SK-N-SH treated with all-trans-retinoic acid at 6 μM for 48 hours (cell line): ENCODE measurements at regions not wholly inside any gene's neighbourhood (a gene's known extent, or its start where the extent isn't known, plus 50 kb on each side); places are given as distances from the start of the nearest gene placed in this dataset.
"Not testable (repeated sequence)": the region's sequence is repeated elsewhere in the genome, so short reads cannot be mapped to it uniquely, and the experiment has no call there.

Experiments used
- ATAC-seq: fragments of 200-7000 bp; cut with Tn5 transposase; 3 replicates; pipeline ENCODE4 v1.9.1; 2020; ENCODE audit warnings: mild to moderate bottlenecking, moderate library complexity
- ARNTL ChIP-seq: fragments of 450-650 bp; formaldehyde crosslinking; IDR thresholded peaks from 2 replicates; pipeline ENCODE4 v1.5.0; 2020; ENCODE audit warnings: low read depth, mild to moderate bottlenecking, moderate library complexity, borderline replicate concordance
- BACH2 ChIP-seq: fragments of 250-450 bp; sonication (Bioruptor Pico); IDR thresholded peaks from 2 replicates; pipeline ENCODE4 v1.9.0; 2021; ENCODE audit warnings: mild to moderate bottlenecking, borderline replicate concordance
- CSDC2 ChIP-seq: fragments of 250-450 bp; sonication (Bioruptor Pico); IDR thresholded peaks from 2 replicates; pipeline ENCODE4 v1.5.0; 2020; ENCODE audit warnings: mild to moderate bottlenecking, moderate library complexity
- ESRRG ChIP-seq: fragments of 250-450 bp; sonication (Bioruptor Pico); IDR thresholded peaks from 2 replicates; pipeline ENCODE4 v1.6.1; 2021; ENCODE audit warnings: mild to moderate bottlenecking
- GLIS3 ChIP-seq: fragments of 250-450 bp; sonication (Bioruptor Pico); IDR thresholded peaks from 2 replicates; pipeline ENCODE4 v1.5.0; 2020; ENCODE audit warnings: mild to moderate bottlenecking, moderate library complexity
- ISL1 ChIP-seq: fragments of 250-450 bp; sonication (Bioruptor Pico); IDR thresholded peaks from 2 replicates; pipeline ENCODE4 v2.1.2; 2022; ENCODE audit warnings: mild to moderate bottlenecking, moderate library complexity
- PPARA ChIP-seq: fragments of 250-450 bp; sonication (Bioruptor Pico); IDR thresholded peaks from 2 replicates; pipeline ENCODE4 v1.5.0; 2020; ENCODE audit warnings: mild to moderate bottlenecking, borderline replicate concordance
- RARB ChIP-seq: fragments of 250-450 bp; sonication (Bioruptor Pico); IDR thresholded peaks from 2 replicates; pipeline ENCODE4 v1.8.0; 2021; ENCODE audit warnings: mild to moderate bottlenecking, moderate library complexity
- SNAI2 ChIP-seq: fragments of 250-450 bp; sonication (Bioruptor Pico); IDR thresholded peaks from 2 replicates; pipeline ENCODE4 v1.5.0; 2020; ENCODE audit warnings: mild to moderate bottlenecking, moderate library complexity
- TCF4 ChIP-seq: fragments of 250-450 bp; sonication (Bioruptor Pico); IDR thresholded peaks from 2 replicates; pipeline ENCODE4 v1.8.0; 2021; ENCODE audit warnings: mild to moderate bottlenecking, moderate library complexity, borderline replicate concordance
- TOX ChIP-seq: fragments of 250-450 bp; sonication (Bioruptor Pico); IDR thresholded peaks from 2 replicates; pipeline ENCODE4 v1.8.0; 2021; ENCODE audit warnings: mild to moderate bottlenecking, moderate library complexity, borderline replicate concordance
- ZC3H10 ChIP-seq: fragments of 250-450 bp; sonication (Bioruptor Pico); IDR thresholded peaks from 2 replicates; pipeline ENCODE4 v1.5.1; 2021; ENCODE audit warnings: mild to moderate bottlenecking, moderate library complexity
- ZFP3 ChIP-seq: fragments of 250-450 bp; sonication (Bioruptor Pico); IDR thresholded peaks from 2 replicates; pipeline ENCODE4 v1.5.0; 2020; ENCODE audit warnings: mild to moderate bottlenecking, moderate library complexity
- ZFP30 ChIP-seq: fragments of 450-650 bp; formaldehyde crosslinking; IDR thresholded peaks from 2 replicates; pipeline ENCODE4 v1.5.0; 2022; ENCODE audit warnings: mild to moderate bottlenecking, moderate library complexity
- ZNF565 ChIP-seq: fragments of 450-650 bp; formaldehyde crosslinking; conservative IDR thresholded peaks from 2 replicates; pipeline ENCODE4 v1.5.0; 2020; ENCODE audit warnings: low read depth, mild to moderate bottlenecking, moderate library complexity
- ZNF70 ChIP-seq: fragments of 450-650 bp; formaldehyde crosslinking; IDR thresholded peaks from 2 replicates; pipeline ENCODE4 v1.5.0; 2020; ENCODE audit warnings: mild to moderate bottlenecking, moderate library complexity
- ZNF8 ChIP-seq: fragments of 450-650 bp; formaldehyde crosslinking; IDR thresholded peaks from 2 replicates; pipeline ENCODE4 v1.5.0; 2020; ENCODE audit warnings: mild to moderate bottlenecking, moderate library complexity
- TF ChIP-seq, protein P1 (sequence below): fragments of 250-450 bp; sonication (Bioruptor Pico); IDR thresholded peaks from 2 replicates; pipeline ENCODE4 v1.5.0; 2020; ENCODE audit warnings: mild to moderate bottlenecking, moderate library complexity
- TF ChIP-seq, protein P2 (sequence below): fragments of 250-450 bp; sonication (Bioruptor Pico); IDR thresholded peaks from 2 replicates; pipeline ENCODE4 v1.5.1; 2021; ENCODE audit warnings: mild to moderate bottlenecking, moderate library complexity
- TF ChIP-seq, protein P3 (sequence below): fragments of 250-450 bp; sonication (Bioruptor Pico); IDR thresholded peaks from 2 replicates; pipeline ENCODE4 v1.8.0; 2020; ENCODE audit warnings: mild to moderate bottlenecking, moderate library complexity, borderline replicate concordance

DNA sequence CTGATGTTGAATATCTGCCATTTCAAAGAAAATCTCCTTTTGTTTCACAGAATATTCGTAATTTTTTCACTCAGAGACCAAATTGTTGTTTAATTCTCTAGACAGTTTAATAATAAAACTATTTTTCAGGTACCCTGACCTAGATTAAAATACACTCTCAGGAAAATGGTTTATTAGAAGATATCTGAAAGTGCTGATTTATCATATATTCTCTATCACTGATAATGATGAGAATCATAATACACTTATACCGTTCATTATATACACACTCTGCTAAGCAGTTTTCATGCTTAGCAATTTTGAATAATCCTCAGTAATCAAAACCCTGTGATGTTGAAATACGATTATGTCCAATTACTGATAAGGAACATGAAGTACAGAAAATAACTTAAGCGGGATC, 772.9 kb upstream of the CRIM1 start:
- ATAC-seq = no peak
- TF ChIP-seq CSDC2 (CRISPR knock-in tag) = no peak
- TF ChIP-seq SNAI2 = no peak
- no peak for TF ChIP-seq TOX (CRISPR knock-in tag)
- TF ChIP-seq, protein P1, sequence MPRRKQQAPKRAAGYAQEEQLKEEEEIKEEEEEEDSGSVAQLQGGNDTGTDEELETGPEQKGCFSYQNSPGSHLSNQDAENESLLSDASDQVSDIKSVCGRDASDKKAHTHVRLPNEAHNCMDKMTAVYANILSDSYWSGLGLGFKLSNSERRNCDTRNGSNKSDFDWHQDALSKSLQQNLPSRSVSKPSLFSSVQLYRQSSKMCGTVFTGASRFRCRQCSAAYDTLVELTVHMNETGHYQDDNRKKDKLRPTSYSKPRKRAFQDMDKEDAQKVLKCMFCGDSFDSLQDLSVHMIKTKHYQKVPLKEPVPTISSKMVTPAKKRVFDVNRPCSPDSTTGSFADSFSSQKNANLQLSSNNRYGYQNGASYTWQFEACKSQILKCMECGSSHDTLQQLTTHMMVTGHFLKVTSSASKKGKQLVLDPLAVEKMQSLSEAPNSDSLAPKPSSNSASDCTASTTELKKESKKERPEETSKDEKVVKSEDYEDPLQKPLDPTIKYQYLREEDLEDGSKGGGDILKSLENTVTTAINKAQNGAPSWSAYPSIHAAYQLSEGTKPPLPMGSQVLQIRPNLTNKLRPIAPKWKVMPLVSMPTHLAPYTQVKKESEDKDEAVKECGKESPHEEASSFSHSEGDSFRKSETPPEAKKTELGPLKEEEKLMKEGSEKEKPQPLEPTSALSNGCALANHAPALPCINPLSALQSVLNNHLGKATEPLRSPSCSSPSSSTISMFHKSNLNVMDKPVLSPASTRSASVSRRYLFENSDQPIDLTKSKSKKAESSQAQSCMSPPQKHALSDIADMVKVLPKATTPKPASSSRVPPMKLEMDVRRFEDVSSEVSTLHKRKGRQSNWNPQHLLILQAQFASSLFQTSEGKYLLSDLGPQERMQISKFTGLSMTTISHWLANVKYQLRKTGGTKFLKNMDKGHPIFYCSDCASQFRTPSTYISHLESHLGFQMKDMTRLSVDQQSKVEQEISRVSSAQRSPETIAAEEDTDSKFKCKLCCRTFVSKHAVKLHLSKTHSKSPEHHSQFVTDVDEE (CRISPR knock-in tag) = no peak
- no peak for TF ChIP-seq ZNF565 (CRISPR knock-in tag)
- TF ChIP-seq ARNTL (CRISPR knock-in tag) = no peak
- TF ChIP-seq PPARA (CRISPR knock-in tag) = no peak
- TF ChIP-seq TCF4 (CRISPR knock-in tag) = no peak
- no peak for TF ChIP-seq ZC3H10 (CRISPR knock-in tag)

DNA sequence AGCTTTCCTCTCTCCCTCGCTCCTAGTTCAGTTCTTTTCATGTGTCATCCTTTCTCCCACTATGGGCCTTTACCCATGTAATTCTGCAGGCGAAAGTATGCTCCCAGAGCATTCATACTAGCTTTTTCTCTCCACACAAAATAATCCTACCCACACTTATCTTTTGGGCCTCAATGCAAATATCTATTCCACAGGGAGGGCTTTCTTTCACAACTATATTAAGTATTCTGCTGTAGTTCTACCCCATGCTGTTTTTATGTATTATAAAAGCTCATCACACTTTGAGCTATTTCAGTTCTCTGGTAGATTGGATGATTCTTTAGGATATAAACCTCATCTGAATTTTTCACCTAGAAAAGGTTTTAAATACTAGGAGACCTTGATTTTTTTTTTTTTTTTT, 774.6 kb upstream of the CRIM1 start:
- ATAC-seq = no peak
- no peak for TF ChIP-seq GLIS3 (CRISPR knock-in tag)
- TF ChIP-seq TCF4 (CRISPR knock-in tag) = no peak
- no peak for TF ChIP-seq ESRRG (CRISPR knock-in tag)
- TF ChIP-seq TOX (CRISPR knock-in tag) = no peak
- no peak for TF ChIP-seq ZFP3
- TF ChIP-seq, protein P2, sequence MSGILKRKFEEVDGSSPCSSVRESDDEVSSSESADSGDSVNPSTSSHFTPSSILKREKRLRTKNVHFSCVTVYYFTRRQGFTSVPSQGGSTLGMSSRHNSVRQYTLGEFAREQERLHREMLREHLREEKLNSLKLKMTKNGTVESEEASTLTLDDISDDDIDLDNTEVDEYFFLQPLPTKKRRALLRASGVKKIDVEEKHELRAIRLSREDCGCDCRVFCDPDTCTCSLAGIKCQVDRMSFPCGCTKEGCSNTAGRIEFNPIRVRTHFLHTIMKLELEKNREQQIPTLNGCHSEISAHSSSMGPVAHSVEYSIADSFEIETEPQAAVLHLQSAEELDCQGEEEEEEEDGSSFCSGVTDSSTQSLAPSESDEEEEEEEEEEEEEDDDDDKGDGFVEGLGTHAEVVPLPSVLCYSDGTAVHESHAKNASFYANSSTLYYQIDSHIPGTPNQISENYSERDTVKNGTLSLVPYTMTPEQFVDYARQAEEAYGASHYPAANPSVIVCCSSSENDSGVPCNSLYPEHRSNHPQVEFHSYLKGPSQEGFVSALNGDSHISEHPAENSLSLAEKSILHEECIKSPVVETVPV (CRISPR knock-in tag) = no peak
- TF ChIP-seq, protein P3, sequence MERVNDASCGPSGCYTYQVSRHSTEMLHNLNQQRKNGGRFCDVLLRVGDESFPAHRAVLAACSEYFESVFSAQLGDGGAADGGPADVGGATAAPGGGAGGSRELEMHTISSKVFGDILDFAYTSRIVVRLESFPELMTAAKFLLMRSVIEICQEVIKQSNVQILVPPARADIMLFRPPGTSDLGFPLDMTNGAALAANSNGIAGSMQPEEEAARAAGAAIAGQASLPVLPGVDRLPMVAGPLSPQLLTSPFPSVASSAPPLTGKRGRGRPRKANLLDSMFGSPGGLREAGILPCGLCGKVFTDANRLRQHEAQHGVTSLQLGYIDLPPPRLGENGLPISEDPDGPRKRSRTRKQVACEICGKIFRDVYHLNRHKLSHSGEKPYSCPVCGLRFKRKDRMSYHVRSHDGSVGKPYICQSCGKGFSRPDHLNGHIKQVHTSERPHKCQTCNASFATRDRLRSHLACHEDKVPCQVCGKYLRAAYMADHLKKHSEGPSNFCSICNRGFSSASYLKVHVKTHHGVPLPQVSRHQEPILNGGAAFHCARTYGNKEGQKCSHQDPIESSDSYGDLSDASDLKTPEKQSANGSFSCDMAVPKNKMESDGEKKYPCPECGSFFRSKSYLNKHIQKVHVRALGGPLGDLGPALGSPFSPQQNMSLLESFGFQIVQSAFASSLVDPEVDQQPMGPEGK (CRISPR knock-in tag) = no peak
- TF ChIP-seq ZNF8 (CRISPR knock-in tag) = no peak
- TF ChIP-seq BACH2 = no peak
- no peak for TF ChIP-seq PPARA (CRISPR knock-in tag)
- TF ChIP-seq RARB (CRISPR knock-in tag) = no peak
- TF ChIP-seq ZC3H10 (CRISPR knock-in tag) = no peak
- TF ChIP-seq, protein P1 (CRISPR knock-in tag) = no peak
- TF ChIP-seq ISL1 (CRISPR knock-in tag) = no peak
- no peak for TF ChIP-seq SNAI2
- no peak for TF ChIP-seq ZFP30

DNA sequence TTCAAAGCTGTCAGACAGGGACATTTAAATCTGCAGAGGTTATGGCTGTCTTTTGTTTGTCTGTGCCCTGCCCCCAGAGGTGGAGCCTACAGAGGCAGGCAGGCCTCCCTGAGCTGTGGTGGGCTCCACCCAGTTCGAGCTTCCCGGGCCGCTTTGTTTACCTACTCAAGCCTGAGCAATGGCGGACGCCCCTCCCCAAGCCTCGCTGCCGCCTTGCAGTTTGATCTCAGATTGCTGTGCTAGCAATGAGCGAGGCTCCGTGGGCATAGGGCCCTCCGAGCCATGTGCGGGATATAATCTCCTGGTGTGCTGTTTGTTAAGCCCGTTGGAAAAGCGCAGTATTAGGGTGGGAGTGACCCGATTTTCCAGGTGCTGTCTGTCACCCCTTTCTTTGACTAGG, 787.0 kb upstream of the CRIM1 start:
- ATAC-seq = not testable (repeated sequence)

DNA sequence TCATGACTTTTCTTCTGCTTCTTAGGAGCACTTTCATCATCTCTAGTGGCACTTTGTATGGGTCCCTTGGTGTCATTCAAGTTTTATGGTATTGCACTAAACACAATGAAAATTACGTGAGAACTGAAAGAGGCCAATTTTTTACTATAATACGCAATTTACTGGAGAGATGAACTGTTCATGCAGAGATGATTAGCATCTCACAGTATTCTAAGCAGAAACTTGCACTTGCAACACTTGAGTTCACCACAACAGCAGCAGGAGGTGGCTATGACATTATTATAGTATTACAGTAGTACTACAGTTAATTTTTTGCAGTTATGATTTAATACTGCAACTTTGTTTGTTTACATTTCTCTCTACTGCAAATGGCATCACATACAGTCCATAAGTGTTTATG, 793.1 kb upstream of the CRIM1 start:
- ATAC-seq = no peak
- no peak for TF ChIP-seq ZNF70 (CRISPR knock-in tag)
- no peak for TF ChIP-seq TOX (CRISPR knock-in tag)
- no peak for TF ChIP-seq TCF4 (CRISPR knock-in tag)
- TF ChIP-seq ZNF565 (CRISPR knock-in tag) = no peak
- TF ChIP-seq, protein P3 (CRISPR knock-in tag) = no peak
